ENCODE measurements at regions not wholly inside any gene's neighbourhood (a gene's known extent, or its start where the extent isn't known, plus 50 kb on each side); places are given as distances from the start of the nearest gene placed in this dataset.
"Not testable (repeated sequence)": the region's sequence is repeated elsewhere in the genome, so short reads cannot be mapped to it uniquely, and the experiment has no call there.

DNA sequence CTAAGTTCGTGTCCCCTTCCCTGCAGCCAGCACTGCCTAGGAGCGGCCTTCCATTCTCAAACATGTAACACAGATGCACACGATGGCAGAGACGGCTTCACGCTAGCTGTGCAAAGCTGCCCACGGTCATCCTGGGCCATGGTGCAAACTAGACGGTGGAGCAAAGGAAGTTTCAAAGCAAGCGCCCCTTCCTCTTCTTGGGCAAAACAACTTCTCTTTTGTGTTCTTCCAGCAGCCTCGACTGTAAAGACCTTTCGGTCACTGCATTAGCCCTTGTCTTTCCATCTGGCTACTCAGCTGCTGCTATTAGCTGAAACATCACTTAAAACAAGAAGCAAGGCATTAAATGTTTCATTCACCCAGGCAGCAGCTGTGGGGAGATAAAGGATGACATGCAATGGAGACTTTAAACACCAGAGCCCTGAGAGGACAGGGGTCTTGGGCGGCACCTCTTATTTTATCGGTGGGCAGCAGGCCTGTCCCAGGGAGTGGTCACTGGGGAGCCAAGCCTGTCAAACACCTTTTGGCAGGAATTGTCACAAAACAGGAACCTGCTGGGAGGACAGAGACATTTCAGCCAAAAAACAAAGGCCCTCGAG lies 214.8 kb downstream of the KLF6 start:
- no peak for DNase-seq

DNA sequence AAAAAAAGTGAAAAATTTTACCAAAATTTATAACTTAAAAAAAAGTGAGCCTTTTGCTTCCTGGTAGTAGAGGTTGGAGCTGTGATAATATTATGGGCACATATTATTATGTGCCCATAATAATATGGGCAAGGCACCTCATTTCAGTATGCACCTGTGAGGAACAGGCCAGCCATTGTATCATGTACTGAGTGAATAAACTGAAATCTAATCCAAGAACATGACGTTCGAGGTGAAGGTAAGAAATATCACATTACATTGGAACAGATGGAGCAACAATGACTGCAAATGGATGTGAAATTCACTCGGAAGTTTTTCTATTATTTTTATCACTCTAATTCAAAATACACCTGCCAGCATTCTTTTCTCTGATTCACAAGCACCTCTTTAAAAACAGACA lies 216.0 kb downstream of the KLF6 start:
- no peak for DNase-seq

DNA sequence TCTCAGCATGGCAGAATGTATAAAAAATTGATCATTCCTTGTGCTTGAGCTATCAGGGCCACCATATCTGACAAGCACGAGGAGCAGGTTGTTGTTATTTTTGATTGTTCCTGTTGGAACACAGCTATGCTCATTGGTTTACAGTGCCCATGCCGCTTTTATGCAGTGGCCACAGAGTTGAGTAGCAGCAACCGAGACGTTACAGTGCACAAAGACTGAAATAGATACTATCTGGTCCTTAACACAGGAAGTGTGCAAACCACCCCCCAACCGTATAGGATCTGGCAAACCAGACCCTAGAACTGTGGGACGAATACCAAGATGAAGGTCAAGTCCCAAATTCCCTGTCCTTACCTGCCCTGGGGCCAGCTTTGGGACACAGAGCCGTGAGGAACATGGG lies 216.6 kb downstream of the KLF6 start:
- no peak for DNase-seq

DNA sequence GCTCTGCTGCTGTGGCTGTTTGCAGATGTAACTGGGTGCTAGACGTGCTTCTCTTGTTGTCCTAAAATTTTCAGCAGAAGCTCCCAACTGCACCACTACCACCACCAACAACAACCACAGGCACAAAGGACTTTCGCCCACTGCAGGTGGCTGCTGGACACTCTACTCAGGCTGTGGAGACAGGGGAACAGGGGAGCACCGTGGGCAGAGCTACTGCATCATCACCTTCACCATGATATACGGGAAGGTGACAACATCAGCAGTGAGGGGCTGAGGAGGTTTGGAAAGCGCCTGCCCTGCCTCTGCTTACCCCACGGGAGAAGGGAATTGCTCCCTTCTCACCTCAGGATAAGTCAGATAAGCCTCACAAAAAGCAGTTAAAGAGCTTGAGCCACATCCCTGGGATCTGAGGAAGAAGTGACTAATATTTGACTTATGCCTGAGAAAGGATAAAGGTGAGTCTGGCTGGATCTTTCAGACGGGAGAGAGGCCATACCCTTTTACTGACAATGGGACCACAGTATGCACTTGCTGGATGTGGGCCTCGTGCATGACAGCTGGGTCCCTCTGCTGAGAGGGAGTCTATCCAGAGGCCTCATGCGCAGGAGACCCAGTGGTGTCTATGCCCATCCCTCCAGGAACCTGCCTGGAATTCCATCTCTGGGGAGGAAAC lies 217.6 kb downstream of the KLF6 start:
- no peak for DNase-seq

DNA sequence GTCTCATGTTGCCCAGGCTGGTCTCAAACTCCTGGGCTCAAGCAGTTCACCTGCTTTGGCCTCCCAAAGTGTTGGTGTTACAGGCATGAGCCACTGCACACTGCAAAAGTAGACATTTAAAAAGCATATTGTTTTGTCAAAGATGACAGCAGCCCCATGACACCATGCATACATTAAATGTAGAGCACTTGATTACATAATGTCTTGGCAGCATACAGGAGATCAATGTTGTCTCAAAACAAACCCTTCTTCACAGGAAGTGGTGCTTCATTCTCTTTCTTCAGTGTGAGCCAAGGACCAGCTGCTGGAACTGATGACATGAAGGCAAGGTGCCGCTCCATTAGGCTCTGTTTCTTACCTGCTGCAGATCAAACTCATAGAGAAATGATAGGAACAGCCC lies 218.4 kb downstream of the KLF6 start:
- DNase-seq, result no peak

- DNase-seq, result no peak
Observed at GRCh38 chr10:3564346-3565002, 220.5 kb downstream of the KLF6 start.

DNA sequence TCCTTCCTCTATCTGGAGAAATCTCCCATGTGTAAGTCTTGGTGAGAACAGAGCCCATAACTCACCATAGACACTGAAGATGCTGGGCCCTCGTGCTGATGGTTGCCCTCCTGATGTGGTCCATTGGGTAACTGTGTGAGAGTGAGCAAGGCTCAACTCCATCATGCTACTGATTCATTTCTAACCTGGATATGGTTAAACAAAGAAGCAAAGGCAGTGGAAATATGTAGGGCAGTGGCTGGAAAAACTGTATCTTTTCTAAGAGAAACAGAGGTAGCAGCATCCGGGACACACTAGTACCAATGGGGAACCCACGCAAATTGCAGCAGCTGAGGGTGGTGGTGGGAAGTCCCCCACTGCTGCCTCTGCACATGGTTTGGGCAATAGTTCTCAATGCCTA lies 221.7 kb downstream of the KLF6 start:
- no peak for DNase-seq

- not testable (repeated sequence) for DNase-seq
Observed at GRCh38 chr10:3560628-3561027, 224.4 kb downstream of the KLF6 start.

DNA sequence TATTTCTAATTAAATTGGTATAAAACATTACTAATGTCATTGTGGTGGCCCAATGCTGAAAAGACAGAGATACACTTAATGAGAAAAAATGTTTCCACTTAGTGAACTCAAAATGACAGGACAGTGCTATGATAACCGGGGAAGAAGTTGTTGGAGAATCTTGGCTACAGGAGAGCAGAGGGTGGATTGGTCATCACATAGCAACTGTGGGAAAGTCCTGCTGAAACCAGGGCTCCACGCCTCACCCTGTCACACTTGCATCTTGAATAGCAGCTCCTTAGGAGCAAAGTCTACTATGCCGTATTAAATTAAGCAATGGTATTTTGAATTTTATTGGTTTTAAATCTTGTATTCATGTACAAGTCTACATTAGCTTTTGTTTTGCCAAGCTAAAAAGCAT lies 225.5 kb downstream of the KLF6 start:
- no peak for DNase-seq

DNA sequence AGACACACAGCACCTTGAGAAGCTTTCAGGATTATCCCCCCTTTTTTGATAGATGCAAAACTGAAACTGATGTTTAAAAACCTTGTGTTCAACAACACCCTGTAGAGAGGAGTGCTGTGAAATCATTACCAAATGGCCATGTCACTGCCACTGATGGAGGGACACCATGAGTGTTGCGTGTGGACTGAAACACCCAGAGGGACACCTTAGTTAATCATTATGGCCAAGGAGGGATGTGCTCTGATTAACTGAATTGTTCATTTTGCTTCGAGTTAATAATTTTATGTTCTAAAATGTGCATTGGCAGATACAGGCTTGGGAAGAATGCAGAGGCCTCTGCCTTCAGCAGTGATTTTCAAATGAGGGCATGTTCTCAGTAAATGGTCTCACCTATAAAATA lies 226.0 kb downstream of the KLF6 start:
- DNase-seq, result no peak

DNA sequence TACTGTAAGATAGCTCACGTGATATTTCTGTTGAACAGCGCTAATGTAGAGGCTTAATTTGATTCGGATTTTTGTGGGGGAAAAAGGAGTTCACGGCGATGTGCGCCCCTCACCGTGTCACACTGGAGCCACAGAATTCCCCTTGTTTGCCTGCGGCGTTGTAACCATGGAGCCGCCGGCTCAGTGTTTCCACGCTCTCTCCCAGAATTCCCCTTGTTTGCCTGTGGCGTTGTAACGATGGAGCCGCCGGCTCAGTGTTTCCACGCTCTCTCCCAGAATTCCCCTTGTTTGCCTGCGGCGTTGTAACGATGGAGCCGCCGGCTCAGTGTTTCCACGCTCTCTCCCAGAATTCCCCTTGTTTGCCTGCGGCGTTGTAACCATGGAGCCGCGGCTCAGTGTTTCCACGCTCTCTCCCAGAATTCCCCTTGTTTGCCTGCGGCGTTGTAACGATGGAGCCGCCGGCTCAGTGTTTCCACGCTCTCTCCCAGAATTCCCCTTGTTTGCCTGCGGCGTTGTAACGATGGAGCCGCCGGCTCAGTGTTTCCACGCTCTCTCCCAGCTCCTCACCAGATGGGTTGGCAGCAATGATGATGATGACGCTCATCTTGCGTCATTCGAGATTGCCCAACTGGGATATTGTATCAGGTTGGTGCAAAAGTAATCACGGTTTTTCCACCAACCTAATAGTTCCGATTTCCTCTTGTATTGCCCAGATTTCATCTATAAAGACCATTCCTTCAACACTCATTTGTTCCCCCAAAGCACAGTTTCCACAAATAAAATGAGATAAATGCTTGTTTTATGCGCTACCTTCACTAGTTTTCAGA lies 228.6 kb downstream of the KLF6 start:
- DNase-seq, result not testable (repeated sequence)

DNA sequence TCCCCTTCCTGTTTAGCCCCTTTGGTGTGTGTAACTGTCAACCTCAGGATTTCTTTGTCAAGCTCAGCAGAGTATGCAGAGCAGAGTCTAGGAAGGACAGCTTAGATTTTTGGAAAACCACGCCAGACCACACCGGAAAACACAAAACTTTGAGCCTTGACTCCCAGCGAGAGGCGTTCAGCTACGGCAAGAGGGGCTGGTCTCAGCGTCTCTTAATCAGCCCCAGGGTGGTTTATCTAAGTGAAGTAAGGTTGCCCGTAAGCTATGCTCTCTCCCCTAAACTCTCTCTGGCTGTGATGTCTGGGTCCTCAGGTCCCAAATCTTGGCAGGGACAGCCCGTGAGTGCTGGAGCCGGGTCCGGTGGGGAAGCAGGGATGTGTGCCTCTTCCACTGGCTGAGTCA lies 230.9 kb downstream of the KLF6 start:
- no peak for DNase-seq

DNA sequence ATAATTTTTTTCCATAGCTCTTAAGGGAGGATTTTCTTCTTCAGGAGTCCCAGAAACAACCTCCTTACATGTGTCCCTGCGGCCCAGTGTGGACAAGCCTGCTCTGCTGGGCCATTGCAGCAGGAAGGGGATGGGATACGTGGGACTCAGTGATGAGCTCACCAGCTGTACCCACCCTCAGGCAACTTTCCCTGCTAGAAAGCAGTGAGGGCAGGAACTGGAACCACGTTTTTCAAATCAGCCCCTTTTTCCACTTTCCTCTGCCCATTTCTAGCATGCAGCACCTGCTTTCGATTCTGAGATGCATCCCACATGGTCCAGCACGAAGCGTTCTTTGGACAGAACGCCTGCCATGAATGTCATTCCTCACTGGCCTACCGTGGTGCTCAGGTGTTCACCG lies 232.7 kb downstream of the KLF6 start:
- DNase-seq, result no peak

DNA sequence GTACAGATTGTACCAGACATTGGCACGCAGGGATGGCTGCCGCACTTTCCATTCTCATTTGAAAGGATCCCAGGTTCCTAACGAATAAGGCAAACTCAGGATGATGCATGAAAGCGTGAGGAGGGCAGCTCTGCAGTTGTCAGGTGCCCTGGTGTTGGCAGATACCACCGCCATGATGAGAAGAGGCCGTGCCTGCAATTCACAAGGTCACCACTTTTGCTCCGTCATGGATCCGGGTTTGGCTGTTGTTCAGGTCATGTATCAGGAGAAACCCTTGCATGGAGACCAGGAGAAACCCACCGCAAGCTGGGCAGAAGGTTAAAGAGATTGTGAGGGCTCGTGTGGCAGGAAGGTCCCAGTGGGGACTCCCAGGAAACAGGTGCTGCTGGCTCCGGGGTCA lies 233.2 kb downstream of the KLF6 start:
- DNase-seq, result no peak

GRCh38 chr10:3549118-3549517 lies 235.9 kb downstream of the KLF6 start:
- no peak for DNase-seq

- DNase-seq, result no peak
Observed at GRCh38 chr10:3548702-3549101, 236.3 kb downstream of the KLF6 start.

GRCh38 chr10:3548076-3548475 lies 236.9 kb downstream of the KLF6 start:
- no peak for DNase-seq

DNA sequence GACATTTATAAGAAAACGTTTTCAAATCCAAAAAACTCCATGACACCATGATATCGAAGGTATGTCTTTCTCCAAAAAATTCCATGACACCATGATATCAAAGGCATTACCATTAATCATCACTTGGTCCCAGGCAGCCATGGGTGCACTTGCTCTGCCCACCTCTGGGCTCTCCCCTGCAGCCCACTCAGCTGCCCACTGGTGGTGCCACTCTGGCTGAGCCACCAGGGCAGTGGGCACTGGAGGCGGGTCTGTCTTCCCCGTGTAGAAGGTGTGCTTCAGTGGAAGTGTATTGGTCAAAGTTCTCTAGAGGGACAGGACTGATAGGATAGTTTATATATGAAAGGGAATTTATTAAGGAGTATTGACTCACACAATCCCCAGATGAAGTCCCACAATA lies 240.4 kb downstream of the KLF6 start:
- no peak for DNase-seq

- no peak for DNase-seq
Observed at GRCh38 chr10:3542185-3542611, 242.8 kb downstream of the KLF6 start.

DNA sequence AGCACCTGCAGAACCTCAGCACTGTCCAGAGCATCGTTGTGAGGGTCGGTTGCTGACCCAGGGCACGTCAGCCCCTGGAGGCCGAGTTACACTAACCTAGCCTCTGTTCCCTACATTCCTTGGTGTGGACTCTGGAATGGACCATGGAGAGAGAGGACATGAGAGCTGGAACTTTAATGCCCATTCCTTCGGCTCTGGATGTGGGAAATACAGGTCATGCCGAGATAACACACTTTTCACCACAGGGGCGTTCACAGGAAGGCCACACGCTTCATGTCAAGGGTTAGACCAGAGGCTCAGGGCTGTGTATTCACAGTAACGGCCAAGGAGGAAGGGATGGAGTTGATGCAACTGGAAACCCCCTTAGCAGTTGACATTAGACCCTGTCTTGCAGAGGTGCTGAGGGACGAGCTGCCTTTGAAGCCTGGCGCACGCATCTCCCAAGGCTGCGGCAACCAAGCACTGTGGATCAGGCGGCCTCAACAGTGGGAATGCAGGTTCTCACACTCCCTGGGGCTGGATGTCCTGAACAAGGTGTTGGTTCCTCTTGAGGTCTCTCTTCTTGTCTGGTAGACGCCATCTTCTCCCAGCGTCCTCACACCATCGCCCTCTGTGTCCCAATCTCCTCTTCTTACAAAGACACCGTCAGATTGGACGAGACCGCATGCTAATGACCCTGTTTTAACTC lies 245.2 kb downstream of the KLF6 start:
- DNase-seq, result no peak

DNA sequence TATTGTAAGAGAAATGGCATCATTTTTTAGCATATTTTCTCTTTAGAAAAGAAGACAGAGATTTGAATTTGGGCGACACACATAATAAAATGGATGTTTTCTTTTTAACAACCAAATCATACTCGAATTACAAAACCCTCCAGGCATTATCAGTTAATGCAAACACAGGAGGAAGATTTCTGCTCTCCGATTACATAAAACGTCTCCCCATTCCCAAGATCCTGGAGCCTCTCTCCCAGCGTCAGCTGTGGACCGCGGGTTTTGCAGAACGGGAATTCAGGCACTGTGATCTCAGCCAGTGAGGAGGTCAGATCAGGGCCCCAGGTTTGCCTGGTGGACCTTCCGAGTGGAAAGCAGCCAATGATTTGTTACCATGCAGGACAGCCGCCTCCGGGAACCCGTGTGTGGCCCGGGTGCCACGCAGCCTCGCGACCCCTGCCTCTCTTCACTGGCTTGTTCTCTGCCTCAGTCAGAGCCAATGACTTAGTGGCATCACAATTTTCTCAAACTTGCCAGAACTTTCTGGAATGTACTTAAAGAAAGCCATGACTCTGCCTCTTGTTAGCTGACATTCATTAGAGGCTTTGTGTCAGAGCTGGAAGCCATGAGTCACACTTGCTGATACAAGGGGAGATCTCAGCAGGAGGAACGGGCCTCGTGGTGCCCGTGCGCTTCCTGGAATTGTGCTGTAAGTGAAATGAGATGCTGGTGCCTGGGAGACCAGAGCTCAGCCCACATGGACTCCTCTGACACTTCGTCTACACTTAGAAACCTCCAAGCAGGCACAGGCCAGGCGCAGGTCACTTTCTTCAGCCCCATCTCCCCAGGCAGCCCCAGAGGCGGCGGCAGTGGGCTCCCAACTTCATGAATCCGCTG lies 246.1 kb downstream of the KLF6 start:
- no peak for DNase-seq

GRCh38 chr10:3538291-3538655 lies 246.7 kb downstream of the KLF6 start:
- no peak for DNase-seq

Data from CD4-positive, alpha-beta T cell treated with Interleukin-17A for 4 hours (primary cell).